Eye (tissue), 1 donor: ENCODE measurements at regions not wholly inside any gene's neighbourhood (a gene's known extent, or its start where the extent isn't known, plus 50 kb on each side); places are given as distances from the start of the nearest gene placed in this dataset.

Experiments used
- DNase-seq: peaks from one replicate; pipeline ENCODE4 v3.0.0-alpha.2; 2015

GRCh38 chr14:42683707-42684106, 1077.0 kb downstream of the LRFN5 start:
- no peak for DNase-seq

DNA sequence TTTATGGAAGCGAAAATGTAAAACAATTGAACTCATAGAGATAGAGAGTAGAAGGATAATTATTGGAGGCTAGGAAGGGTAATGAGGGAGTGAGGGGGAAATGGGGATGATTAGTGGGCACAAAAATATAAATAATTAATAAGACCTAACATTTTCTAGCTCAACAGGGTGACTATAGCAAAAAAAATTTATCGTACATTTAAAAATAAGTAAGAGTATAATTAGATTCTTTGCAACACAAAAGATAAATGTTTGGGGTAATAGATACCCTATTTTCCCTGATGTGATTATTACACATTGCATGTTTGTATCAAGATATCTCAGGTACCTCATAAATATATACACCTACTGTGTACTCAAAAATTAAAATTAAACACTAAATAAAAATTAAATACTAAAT, 1070.0 kb downstream of the LRFN5 start:
- no peak for DNase-seq

- DNase-seq: no peak
These were observed 1067.3 kb downstream of the LRFN5 start for GRCh38 chr14:42673963-42674362.

- no peak for DNase-seq
These were observed 1065.0 kb downstream of the LRFN5 start for GRCh38 chr14:42671636-42672035.

GRCh38 chr14:42665083-42665482, 1058.4 kb downstream of the LRFN5 start:
- peak; percentile 21 for DNase-seq

GRCh38 chr14:42664190-42664589, 1057.5 kb downstream of the LRFN5 start:
- no peak for DNase-seq

DNA sequence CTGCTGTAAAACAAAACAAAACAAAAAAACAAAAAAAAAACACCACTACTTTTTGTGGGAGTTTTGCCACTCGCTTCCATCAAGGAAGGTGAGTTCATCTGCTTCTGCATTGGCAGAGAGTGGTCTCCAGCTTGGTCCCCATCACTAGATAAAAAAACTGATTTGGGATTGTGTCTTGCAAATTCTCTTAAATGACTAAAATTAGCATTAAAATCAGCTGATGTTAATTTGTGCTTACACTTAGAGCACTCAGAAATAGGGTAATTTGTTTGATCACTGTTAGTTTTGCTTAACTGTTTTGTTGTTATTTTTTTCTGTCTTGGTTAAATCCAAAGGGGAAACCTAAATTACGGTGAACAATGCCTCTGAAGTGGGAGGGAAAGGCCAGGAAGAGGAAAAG, 1048.0 kb downstream of the LRFN5 start:
- DNase-seq: no peak

GRCh38 chr14:42642787-42643186, 1036.1 kb downstream of the LRFN5 start:
- no peak for DNase-seq

DNA sequence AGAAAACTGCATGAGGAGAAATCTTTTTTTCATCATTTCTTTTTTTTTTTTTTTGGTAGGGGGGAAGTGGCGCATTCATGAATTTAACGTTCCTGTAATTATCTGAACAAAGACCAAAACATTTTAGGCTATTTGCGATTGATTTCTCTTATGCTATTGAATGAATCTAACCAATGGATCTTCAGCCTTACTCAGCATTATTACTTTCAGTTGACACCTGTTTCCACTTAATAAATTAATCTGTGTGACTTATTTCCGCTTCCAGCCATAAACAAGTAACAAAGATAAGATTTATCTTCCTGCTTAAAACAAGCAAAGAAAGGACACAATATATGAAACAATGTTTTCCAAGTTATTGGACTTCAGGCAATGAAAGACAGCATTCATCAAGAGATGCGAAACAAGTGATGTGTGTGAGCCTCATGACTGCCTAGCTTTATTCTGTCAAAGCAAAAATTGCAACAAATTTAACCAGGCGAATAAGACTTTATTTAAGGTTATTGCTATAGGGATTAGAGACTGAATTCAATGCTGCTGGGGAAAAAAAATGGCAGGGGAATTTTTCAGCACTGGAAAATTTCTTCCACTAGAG, 1026.9 kb downstream of the LRFN5 start:
- DNase-seq: no peak

DNA sequence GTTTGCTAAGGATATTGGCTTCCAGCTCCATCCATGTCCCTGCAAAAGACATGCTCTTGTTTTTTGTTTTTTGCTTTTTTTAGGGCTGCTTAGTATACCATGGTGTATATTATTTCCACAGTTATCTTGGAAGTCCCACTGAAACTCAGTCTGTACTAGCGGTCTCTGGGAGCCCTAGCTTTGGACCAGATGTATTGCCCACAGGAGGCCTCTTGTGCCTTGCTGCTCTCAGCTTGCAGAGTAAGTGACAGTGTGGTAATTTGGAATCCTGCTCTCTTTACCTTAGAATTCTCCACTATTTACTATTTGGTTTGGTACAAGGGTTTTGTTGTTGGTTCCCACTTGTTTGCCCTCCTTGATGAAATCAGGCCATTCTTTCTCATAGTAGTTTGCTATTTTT, 1022.9 kb downstream of the LRFN5 start:
- DNase-seq: no peak

- no peak for DNase-seq
These were observed 1021.9 kb downstream of the LRFN5 start for GRCh38 chr14:42628602-42629001.

DNA sequence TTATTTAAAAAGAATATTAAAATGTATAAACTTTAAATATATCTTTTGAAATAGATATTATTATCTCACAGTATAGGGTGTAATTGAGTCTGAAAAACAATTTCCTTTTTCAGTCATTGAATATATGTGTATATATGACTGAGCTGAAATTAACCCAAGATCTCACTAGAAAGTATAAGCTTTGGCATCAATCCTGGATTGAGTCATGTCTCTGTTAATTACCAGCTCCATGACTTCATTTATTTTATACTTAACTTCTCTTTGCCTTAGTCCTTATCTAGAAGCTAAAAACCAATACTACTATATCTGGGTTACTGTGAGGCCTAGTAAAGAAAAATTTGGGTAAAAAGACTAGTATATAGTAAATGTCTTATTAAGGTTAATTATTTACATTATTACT, 1020.3 kb downstream of the LRFN5 start:
- no peak for DNase-seq

- DNase-seq: no peak
These were observed 1018.5 kb downstream of the LRFN5 start for GRCh38 chr14:42624980-42625761.

DNA sequence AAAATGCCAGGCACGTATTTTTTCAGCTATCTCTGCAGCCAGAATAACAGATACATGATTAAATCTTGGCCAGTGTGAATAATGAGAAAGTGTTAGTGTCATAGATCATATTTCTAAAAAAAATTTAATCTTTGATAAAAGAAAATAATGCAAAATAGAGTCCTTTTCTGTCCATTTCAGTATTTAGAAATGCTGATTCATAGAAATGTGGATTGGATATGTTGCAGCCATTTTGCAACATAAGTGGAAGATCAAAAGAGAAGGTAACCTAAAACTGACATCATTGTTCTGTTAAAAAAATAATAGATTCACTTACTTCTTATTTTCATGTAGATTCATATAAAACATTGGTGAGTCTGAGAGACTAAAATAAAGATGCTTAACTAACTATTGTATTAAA, 1010.3 kb downstream of the LRFN5 start:
- no peak for DNase-seq

GRCh38 chr14:42606839-42607238, 1000.2 kb downstream of the LRFN5 start:
- no peak for DNase-seq

GRCh38 chr14:42602336-42602845, 995.7 kb downstream of the LRFN5 start:
- DNase-seq: no peak

- DNase-seq: no peak
These were observed 965.4 kb downstream of the LRFN5 start for GRCh38 chr14:42572032-42572431.

- DNase-seq: no peak
These were observed 962.6 kb downstream of the LRFN5 start for GRCh38 chr14:42569227-42569626.

GRCh38 chr14:42565556-42565955, 958.9 kb downstream of the LRFN5 start:
- no peak for DNase-seq

DNA sequence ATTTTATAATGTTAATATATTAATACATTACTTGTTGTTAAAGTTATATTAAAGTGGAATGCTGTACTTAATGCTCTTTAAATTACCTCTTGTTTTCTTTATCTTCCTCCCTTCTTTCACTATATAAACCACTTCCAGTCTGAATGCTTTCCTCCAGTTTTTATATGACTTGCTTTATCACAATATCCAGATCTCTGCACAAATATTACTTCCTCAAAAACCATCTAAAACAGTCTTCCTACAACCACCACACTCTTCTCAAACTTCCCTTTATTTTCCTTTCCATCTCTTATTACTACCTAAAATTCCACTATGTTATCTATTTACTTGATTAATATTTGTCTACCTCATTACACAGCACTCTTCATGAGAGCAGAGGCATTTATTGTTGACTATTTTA, 956.6 kb downstream of the LRFN5 start:
- DNase-seq: no peak

- DNase-seq: no peak
These were observed 949.9 kb downstream of the LRFN5 start for GRCh38 chr14:42556551-42556950.

- DNase-seq: no peak
These were observed 948.7 kb downstream of the LRFN5 start for GRCh38 chr14:42555365-42555764.

GRCh38 chr14:42554091-42554490, 947.4 kb downstream of the LRFN5 start:
- DNase-seq: no peak

GRCh38 chr14:42550310-42550709, 943.6 kb downstream of the LRFN5 start:
- no peak for DNase-seq

- DNase-seq: no peak
These were observed 941.7 kb downstream of the LRFN5 start for GRCh38 chr14:42548349-42548748.
